ENCODE measurements at regions not wholly inside any gene's neighbourhood (a gene's known extent, or its start where the extent isn't known, plus 50 kb on each side); places are given as distances from the start of the nearest gene placed in this dataset.

- TF ChIP-seq GATA2 (IDR thresholded peaks at IDR 0.05; ENCODE audit: low read depth, low read length), result no peak
- no peak for TF ChIP-seq GATA3 (IDR thresholded peaks at IDR 0.05; ENCODE audit: low read depth, low read length)
These were observed 355.2 kb downstream of the KCTD8 start for GRCh38 chr4:44093390-44093789.

Measured in SH-SY5Y (cell line).